ENCODE measurements at regions not wholly inside any gene's neighbourhood (a gene's known extent, or its start where the extent isn't known, plus 50 kb on each side); places are given as distances from the start of the nearest gene placed in this dataset.

GRCh38 chr22:23415490-23415851, 164.6 kb downstream of the IGLL1 start:
- peaks cover 19% of the 10 kb centered on the region for H3K27me3 ChIP-seq (replicated peaks; ENCODE audit: insufficient read depth, low read length)

DNA sequence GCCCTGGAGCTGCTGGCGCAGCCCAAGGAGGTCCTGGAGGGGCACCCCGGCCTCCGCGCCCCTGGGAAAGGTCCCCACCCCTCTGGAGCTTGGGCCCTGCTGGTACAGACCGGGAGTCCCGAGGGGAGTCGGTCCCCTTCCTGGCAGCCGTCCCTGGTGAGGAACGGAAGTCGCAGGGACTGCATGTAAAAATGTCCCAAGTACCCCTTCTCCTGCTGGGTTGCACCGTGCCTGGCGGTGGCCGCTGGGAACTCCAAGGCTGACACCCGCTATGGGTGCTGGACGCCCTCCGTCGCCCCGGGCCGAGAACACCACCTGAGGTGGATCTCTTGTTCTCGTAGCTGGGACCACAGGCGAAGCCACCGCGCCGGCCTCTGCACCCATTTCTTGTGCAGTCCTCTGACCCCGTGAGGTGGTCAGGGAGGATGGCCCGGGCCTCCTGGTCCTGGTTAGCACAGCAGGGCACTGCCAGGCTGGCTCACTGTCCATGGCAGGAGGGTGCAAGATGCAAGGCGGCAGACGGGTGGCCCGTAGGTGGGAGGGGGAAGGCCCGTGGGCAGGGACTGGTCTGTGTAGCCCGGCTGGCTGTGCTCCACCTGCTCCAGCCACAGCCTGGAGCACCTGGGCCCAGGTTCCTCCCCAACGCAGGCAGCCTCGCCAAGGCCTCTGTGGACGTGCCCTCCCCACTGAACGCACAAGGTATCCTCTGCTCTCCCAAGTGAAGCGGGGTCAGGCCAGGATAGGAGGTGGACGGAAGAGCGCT, 165.2 kb downstream of the IGLL1 start:
- Histone ChIP-seq H3K4me1 (ENCODE audit: low read length) (no peaks in the 10 kb centered on the region), H3F3A (ENCODE audit: insufficient read depth, low read length) (no peaks in the 10 kb centered on the region), H4K20me1 (ENCODE audit: insufficient read depth, low read length) (no peaks in the 10 kb centered on the region), H2AFZ (ENCODE audit: low read length) (no peak overlapping the region), H3K9me2 (replicated peaks; ENCODE audit: insufficient read depth, low read length) (no peaks in the 10 kb centered on the region), H3K4me3 (ENCODE audit: low read length) (no peak overlapping the region), H3K36me3 (replicated peaks; ENCODE audit: insufficient read depth, low read length) (no peaks in the 10 kb centered on the region), H3K79me2 (ENCODE audit: low read length) (no peaks in the 10 kb centered on the region), H3K9ac (ENCODE audit: low read length) (no peak overlapping the region), H3K27ac (ENCODE audit: low read length) (no peak overlapping the region), H3K4me2 (ENCODE audit: low read depth, low read length) (no peak overlapping the region), H3K9me3 (replicated peaks; ENCODE audit: insufficient read depth, low read length) (no peaks in the 10 kb centered on the region), H3K27me3 (replicated peaks; ENCODE audit: insufficient read depth, low read length) (peaks cover 19% of the 10 kb centered on the region)
- no peak for TF ChIP-seq CTCF (IDR thresholded peaks at IDR 0.05; ENCODE audit: low read length)
- TF ChIP-seq EZH2 (optimal IDR thresholded peaks at IDR 0.05; ENCODE audit: low read depth, low read length) = no peak
- TF ChIP-seq EZH2phosphoT487 (IDR thresholded peaks at IDR 0.05; ENCODE audit: low read length) = no peak
- no peak for DNase-seq

More at GRCh38 chr22:23415490-23415851, 164.6 kb downstream of the IGLL1 start:
- H3K4me2 ChIP-seq (ENCODE audit: low read depth, low read length) = no peak overlapping the region
- no peaks in the 10 kb centered on the region for H3K79me2 ChIP-seq (ENCODE audit: low read length)
- H3K9me2 ChIP-seq (replicated peaks; ENCODE audit: insufficient read depth, low read length) = no peaks in the 10 kb centered on the region
- H3F3A ChIP-seq (ENCODE audit: insufficient read depth, low read length) = no peaks in the 10 kb centered on the region
- no peak overlapping the region for H3K4me3 ChIP-seq (ENCODE audit: low read length)
- no peaks in the 10 kb centered on the region for H3K4me1 ChIP-seq (ENCODE audit: low read length)
- no peak overlapping the region for H2AFZ ChIP-seq (ENCODE audit: low read length)
- H3K36me3 ChIP-seq (replicated peaks; ENCODE audit: insufficient read depth, low read length) = no peaks in the 10 kb centered on the region
- DNase-seq = no peak
- H3K9ac ChIP-seq (ENCODE audit: low read length) = no peak overlapping the region
- TF ChIP-seq CTCF (IDR thresholded peaks at IDR 0.05; ENCODE audit: low read length) (no peak), EZH2 (optimal IDR thresholded peaks at IDR 0.05; ENCODE audit: low read depth, low read length) (no peak), EZH2phosphoT487 (IDR thresholded peaks at IDR 0.05; ENCODE audit: low read length) (no peak)
- H4K20me1 ChIP-seq (ENCODE audit: insufficient read depth, low read length) = no peaks in the 10 kb centered on the region
- H3K9me3 ChIP-seq (replicated peaks; ENCODE audit: insufficient read depth, low read length) = no peaks in the 10 kb centered on the region
- H3K27ac ChIP-seq (ENCODE audit: low read length) = no peak overlapping the region

- Histone ChIP-seq H3K4me3 (ENCODE audit: low read length) (no peak overlapping the region), H3K4me2 (ENCODE audit: low read depth, low read length) (no peak overlapping the region), H4K20me1 (ENCODE audit: insufficient read depth, low read length) (no peaks in the 10 kb centered on the region), H2AFZ (ENCODE audit: low read length) (no peak overlapping the region), H3K79me2 (ENCODE audit: low read length) (no peaks in the 10 kb centered on the region), H3K9me2 (replicated peaks; ENCODE audit: insufficient read depth, low read length) (no peaks in the 10 kb centered on the region), H3K9ac (ENCODE audit: low read length) (no peak overlapping the region), H3K9me3 (replicated peaks; ENCODE audit: insufficient read depth, low read length) (no peaks in the 10 kb centered on the region), H3K4me1 (ENCODE audit: low read length) (no peaks in the 10 kb centered on the region), H3F3A (ENCODE audit: insufficient read depth, low read length) (no peaks in the 10 kb centered on the region), H3K36me3 (replicated peaks; ENCODE audit: insufficient read depth, low read length) (no peaks in the 10 kb centered on the region), H3K27me3 (replicated peaks; ENCODE audit: insufficient read depth, low read length) (peaks cover 7% of the 10 kb centered on the region; the same call in 1 of the 2 replicates), H3K27ac (ENCODE audit: low read length) (no peak overlapping the region)
- no peak for DNase-seq
- TF ChIP-seq EZH2 (optimal IDR thresholded peaks at IDR 0.05; ENCODE audit: low read depth, low read length) (no peak), CTCF (IDR thresholded peaks at IDR 0.05; ENCODE audit: low read length) (no peak), EZH2phosphoT487 (IDR thresholded peaks at IDR 0.05; ENCODE audit: low read length) (no peak)
Measured at GRCh38 chr22:23411739-23412138, 168.4 kb downstream of the IGLL1 start.
